ENCODE measurements at regions not wholly inside any gene's neighbourhood (a gene's known extent, or its start where the extent isn't known, plus 50 kb on each side); places are given as distances from the start of the nearest gene placed in this dataset.

DNA sequence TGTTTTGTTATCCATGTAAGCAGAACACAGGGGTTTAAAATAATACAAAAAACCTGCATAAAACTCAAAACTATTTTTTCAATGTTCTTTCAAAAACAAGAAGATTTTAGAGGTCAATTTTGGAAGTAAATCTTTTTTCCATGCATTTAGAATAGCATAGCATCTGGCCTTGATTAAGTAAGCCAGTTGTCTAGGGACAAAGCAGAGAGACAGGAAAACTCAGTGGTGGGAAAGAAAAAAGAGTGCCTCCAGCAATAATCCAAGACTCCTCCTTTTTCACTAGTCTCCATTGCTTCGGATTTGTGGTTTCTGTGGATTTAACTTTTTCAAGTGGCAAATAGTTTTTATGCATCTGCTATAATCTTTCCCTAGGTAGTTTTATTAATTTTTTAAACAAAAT, 88.9 kb downstream of the SUCNR1 start:
- TF ChIP-seq, protein P1, sequence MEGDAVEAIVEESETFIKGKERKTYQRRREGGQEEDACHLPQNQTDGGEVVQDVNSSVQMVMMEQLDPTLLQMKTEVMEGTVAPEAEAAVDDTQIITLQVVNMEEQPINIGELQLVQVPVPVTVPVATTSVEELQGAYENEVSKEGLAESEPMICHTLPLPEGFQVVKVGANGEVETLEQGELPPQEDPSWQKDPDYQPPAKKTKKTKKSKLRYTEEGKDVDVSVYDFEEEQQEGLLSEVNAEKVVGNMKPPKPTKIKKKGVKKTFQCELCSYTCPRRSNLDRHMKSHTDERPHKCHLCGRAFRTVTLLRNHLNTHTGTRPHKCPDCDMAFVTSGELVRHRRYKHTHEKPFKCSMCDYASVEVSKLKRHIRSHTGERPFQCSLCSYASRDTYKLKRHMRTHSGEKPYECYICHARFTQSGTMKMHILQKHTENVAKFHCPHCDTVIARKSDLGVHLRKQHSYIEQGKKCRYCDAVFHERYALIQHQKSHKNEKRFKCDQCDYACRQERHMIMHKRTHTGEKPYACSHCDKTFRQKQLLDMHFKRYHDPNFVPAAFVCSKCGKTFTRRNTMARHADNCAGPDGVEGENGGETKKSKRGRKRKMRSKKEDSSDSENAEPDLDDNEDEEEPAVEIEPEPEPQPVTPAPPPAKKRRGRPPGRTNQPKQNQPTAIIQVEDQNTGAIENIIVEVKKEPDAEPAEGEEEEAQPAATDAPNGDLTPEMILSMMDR (IDR thresholded peaks at IDR 0.05), result no peak
- TF ChIP-seq, protein P2, sequence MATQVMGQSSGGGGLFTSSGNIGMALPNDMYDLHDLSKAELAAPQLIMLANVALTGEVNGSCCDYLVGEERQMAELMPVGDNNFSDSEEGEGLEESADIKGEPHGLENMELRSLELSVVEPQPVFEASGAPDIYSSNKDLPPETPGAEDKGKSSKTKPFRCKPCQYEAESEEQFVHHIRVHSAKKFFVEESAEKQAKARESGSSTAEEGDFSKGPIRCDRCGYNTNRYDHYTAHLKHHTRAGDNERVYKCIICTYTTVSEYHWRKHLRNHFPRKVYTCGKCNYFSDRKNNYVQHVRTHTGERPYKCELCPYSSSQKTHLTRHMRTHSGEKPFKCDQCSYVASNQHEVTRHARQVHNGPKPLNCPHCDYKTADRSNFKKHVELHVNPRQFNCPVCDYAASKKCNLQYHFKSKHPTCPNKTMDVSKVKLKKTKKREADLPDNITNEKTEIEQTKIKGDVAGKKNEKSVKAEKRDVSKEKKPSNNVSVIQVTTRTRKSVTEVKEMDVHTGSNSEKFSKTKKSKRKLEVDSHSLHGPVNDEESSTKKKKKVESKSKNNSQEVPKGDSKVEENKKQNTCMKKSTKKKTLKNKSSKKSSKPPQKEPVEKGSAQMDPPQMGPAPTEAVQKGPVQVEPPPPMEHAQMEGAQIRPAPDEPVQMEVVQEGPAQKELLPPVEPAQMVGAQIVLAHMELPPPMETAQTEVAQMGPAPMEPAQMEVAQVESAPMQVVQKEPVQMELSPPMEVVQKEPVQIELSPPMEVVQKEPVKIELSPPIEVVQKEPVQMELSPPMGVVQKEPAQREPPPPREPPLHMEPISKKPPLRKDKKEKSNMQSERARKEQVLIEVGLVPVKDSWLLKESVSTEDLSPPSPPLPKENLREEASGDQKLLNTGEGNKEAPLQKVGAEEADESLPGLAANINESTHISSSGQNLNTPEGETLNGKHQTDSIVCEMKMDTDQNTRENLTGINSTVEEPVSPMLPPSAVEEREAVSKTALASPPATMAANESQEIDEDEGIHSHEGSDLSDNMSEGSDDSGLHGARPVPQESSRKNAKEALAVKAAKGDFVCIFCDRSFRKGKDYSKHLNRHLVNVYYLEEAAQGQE (IDR thresholded peaks at IDR 0.05; ENCODE audit: insufficient read depth in 1 of 2, low read depth in 2 of 2, low read length in 1 of 2), result no peak
- no peak for TF ChIP-seq SIN3A (IDR thresholded peaks at IDR 0.05; ENCODE audit: borderline replicate concordance, insufficient read depth, low read depth, low read length)
- TF ChIP-seq TCF7L2 (IDR thresholded peaks at IDR 0.05; ENCODE audit: low read depth, low read length), result no peak
- TF ChIP-seq POLR2AphosphoS5 (IDR thresholded peaks at IDR 0.05; ENCODE audit: low read depth, low read length), result no peak
